GM18870 (cell line): ENCODE measurements at regions not wholly inside any gene's neighbourhood (a gene's known extent, or its start where the extent isn't known, plus 50 kb on each side); places are given as distances from the start of the nearest gene placed in this dataset.
"Not testable (repeated sequence)": the region's sequence is repeated elsewhere in the genome, so short reads cannot be mapped to it uniquely, and the experiment has no call there.

Source experiments
- ATAC-seq: cut with Tn5 transposase; IDR thresholded peaks from one replicate; pipeline ENCODE4 v1.9.1; 2021; ENCODE audit warnings: moderate library complexity; ENCODE audit not compliant: unreplicated experiment

- not testable (repeated sequence) for ATAC-seq
Measured at GRCh38 chr2:66632882-66633281, 198.0 kb downstream of the MEIS1 start.

- ATAC-seq: no peak
Measured at GRCh38 chr2:66633631-66634030, 198.7 kb downstream of the MEIS1 start.

GRCh38 chr2:66634784-66635183 lies 199.9 kb downstream of the MEIS1 start:
- no peak for ATAC-seq

GRCh38 chr2:66641685-66642084 lies 206.8 kb downstream of the MEIS1 start:
- ATAC-seq: no peak

GRCh38 chr2:66648081-66648480 lies 213.2 kb downstream of the MEIS1 start:
- ATAC-seq: not testable (repeated sequence)

- no peak for ATAC-seq
Measured at GRCh38 chr2:66649006-66649405, 214.1 kb downstream of the MEIS1 start.

- ATAC-seq: no peak
Measured at GRCh38 chr2:66651295-66651694, 216.4 kb downstream of the MEIS1 start.

- no peak for ATAC-seq
Measured at GRCh38 chr2:66660804-66661203, 225.9 kb downstream of the MEIS1 start.

- ATAC-seq: no peak
Measured at GRCh38 chr2:66661253-66662173, 226.6 kb downstream of the MEIS1 start.

GRCh38 chr2:66665124-66665984 lies 230.4 kb downstream of the MEIS1 start:
- no peak for ATAC-seq

- no peak for ATAC-seq
Measured at GRCh38 chr2:66667301-66667700, 232.4 kb downstream of the MEIS1 start.

GRCh38 chr2:66673286-66673685 lies 238.4 kb downstream of the MEIS1 start:
- no peak for ATAC-seq

GRCh38 chr2:66674087-66674486 lies 239.2 kb downstream of the MEIS1 start:
- no peak for ATAC-seq

- ATAC-seq: no peak
Measured at GRCh38 chr2:66675591-66675990, 240.7 kb downstream of the MEIS1 start.

GRCh38 chr2:66679442-66679841 lies 244.5 kb downstream of the MEIS1 start:
- no peak for ATAC-seq

- ATAC-seq: no peak
Measured at GRCh38 chr2:66682476-66682875, 247.6 kb downstream of the MEIS1 start.

- no peak for ATAC-seq
Measured at GRCh38 chr2:66683064-66683463, 248.1 kb downstream of the MEIS1 start.

GRCh38 chr2:66683599-66683998 lies 248.7 kb downstream of the MEIS1 start:
- ATAC-seq: no peak

GRCh38 chr2:66684289-66684688 lies 249.4 kb downstream of the MEIS1 start:
- no peak for ATAC-seq

- ATAC-seq: no peak
Measured at GRCh38 chr2:66686755-66687154, 251.8 kb downstream of the MEIS1 start.

GRCh38 chr2:66688951-66689350 lies 254.0 kb downstream of the MEIS1 start:
- ATAC-seq: no peak
